K562 (cell line): ENCODE measurements at regions not wholly inside any gene's neighbourhood (a gene's known extent, or its start where the extent isn't known, plus 50 kb on each side); places are given as distances from the start of the nearest gene placed in this dataset.

Experiments used
- ATAC-seq: fragments of 200-7000 bp; cut with Tn5 transposase; 3 replicates; pipeline ENCODE4 v1.9.1; 2020; ENCODE audit warnings: moderate library complexity
- BruUV-seq: library from RNA; stranded (reverse); fragments of 400-500 nt; replicated peaks from 2 replicates; lab custom pipeline; 2021; lab: Mats Ljungman, UMichigan
- CTCF ChIA-PET: fragments of 300-600 bp; formaldehyde crosslinking; extraction: SDS; loops from one replicate; lab custom pipeline; 2021; ENCODE audit warnings: low intra/inter-chr PET ratio; lab: Yijun Ruan, JAX
- POLR2A ChIA-PET: fragments of 300-600, 350-650 bp; sonication (Branson Sonifier 250); formaldehyde crosslinking; extraction: SDS; loops from one replicate; lab custom pipeline; 2021; ENCODE audit warnings: antibody characterized with exemption, inconsistent platforms; lab: Yijun Ruan, JAX
- DNase-seq, 4 experiments: peaks; one replicate each; pipeline versions ENCODE4 v3.0.0 to v3.0.0-alpha.2; 2011 to 2018; ENCODE audit warnings: low spot score in 3 of 4, mixed read lengths in 3 of 4; ENCODE audit errors: extremely low read depth in 1 of 4
- FAIRE-seq: peaks from 2 replicates; lab custom pipeline; 2011; peaks lifted over from hg19 to GRCh38; lab: Jason Lieb, UNC
- H2AFZ ChIP-seq: 2 replicates; pipeline ENCODE4 v1.6.0; 2011; ENCODE audit warnings: low read depth, low read length, control low read depth, inconsistent platforms
- H3K27ac ChIP-seq: fragments of 200-600 bp; 3 replicates; pipeline ENCODE4 v1.8.0; 2011; ENCODE audit warnings: low read depth, mild to moderate bottlenecking, control low read depth, inconsistent platforms, low read length, moderate library complexity, mixed read lengths; ENCODE audit errors: extremely low read depth
- H3K27me3 ChIP-seq, 2 experiments: fragments of 300-600 bp in 1 of 2; 2 replicates in 1 of 2; 3 replicates in 1 of 2; pipeline versions ENCODE4 v1.6.0 to v1.8.0; 2011; ENCODE audit warnings: inconsistent platforms in 2 of 2, low read length in 2 of 2, mild to moderate bottlenecking in 1 of 2, mixed read lengths in 1 of 2, moderate library complexity in 1 of 2; ENCODE audit not compliant: control insufficient read depth in 2 of 2, insufficient read depth in 2 of 2
- H3K36me3 ChIP-seq: fragments of 300-600 bp; 3 replicates; pipeline ENCODE4 v1.8.0; 2011; ENCODE audit warnings: mild to moderate bottlenecking, low read length, inconsistent platforms; ENCODE audit not compliant: control insufficient read depth, insufficient read depth
- H3K4me1 ChIP-seq, 2 experiments: fragments of 200-600 bp in 1 of 2; replicated peaks in 1 of 2; 2 replicates in 1 of 2; 3 replicates in 1 of 2; pipeline versions ENCODE4 v1.5.1 to v1.8.0; 2011; ENCODE audit warnings: inconsistent platforms in 2 of 2, low read length in 2 of 2, mild to moderate bottlenecking in 1 of 2, mixed read lengths in 1 of 2, moderate library complexity in 1 of 2; ENCODE audit not compliant: control insufficient read depth in 2 of 2, insufficient read depth in 2 of 2
- H3K4me2 ChIP-seq: 2 replicates; pipeline ENCODE4 v1.6.1; 2011; ENCODE audit warnings: low read length, control low read depth, inconsistent platforms, mixed read lengths; ENCODE audit not compliant: insufficient read depth
- H3K4me3 ChIP-seq: fragments of 200-600 bp; sonication (generic), shearing (Covaris generic); 2 replicates; pipeline ENCODE4 v1.5.1; 2016; ENCODE audit warnings: control low read depth, inconsistent platforms
- H3K79me2 ChIP-seq: fragments of 200-600 bp; 3 replicates; pipeline ENCODE4 v1.8.0; 2011; ENCODE audit warnings: low read length, inconsistent platforms; ENCODE audit not compliant: control insufficient read depth, insufficient read depth
- H3K9ac ChIP-seq, 2 experiments: 2 replicates each; pipeline versions ENCODE4 v1.6.0 to v1.6.1; 2011; ENCODE audit warnings: low read depth in 2 of 2, low read length in 2 of 2, control low read depth in 1 of 2, inconsistent platforms in 1 of 2, mild to moderate bottlenecking in 1 of 2, mixed read lengths in 1 of 2; ENCODE audit not compliant: insufficient read depth in 1 of 2
- H3K9me1 ChIP-seq: one replicate; pipeline ENCODE4 v1.6.0; 2011; ENCODE audit warnings: inconsistent platforms, mild to moderate bottlenecking, low read length, moderate library complexity; ENCODE audit not compliant: control insufficient read depth, insufficient read depth
- H3K9me3 ChIP-seq: replicated peaks from 2 replicates; pipeline ENCODE4 v1.5.1; 2011; ENCODE audit warnings: low read depth, low read length, inconsistent platforms; ENCODE audit not compliant: control insufficient read depth, insufficient read depth
- H4K20me1 ChIP-seq: replicated peaks from 2 replicates; pipeline ENCODE4 v1.6.1; 2011; ENCODE audit warnings: low read length, inconsistent platforms, mixed read lengths; ENCODE audit not compliant: control insufficient read depth, insufficient read depth
- C11orf30 ChIP-seq: fragments of 450-650 bp; IDR thresholded peaks from 2 replicates; pipeline ENCODE4 v1.6.1; 2016; ENCODE audit warnings: low read depth, mild to moderate bottlenecking
- NCOA4 ChIP-seq: fragments of 450-650 bp; IDR thresholded peaks from 2 replicates; pipeline ENCODE4 v1.6.1; 2018; ENCODE audit warnings: mild to moderate bottlenecking; ENCODE audit not compliant: partially characterized antibody
- NELFE ChIP-seq: IDR thresholded peaks from 2 replicates; pipeline ENCODE4 v1.6.1; 2011; ENCODE audit warnings: mild to moderate bottlenecking; ENCODE audit not compliant: insufficient read depth, insufficient read length
- POLR2AphosphoS2 ChIP-seq: IDR thresholded peaks from 2 replicates; pipeline ENCODE4 v1.6.1; 2012; ENCODE audit warnings: low read length, improper control_type of control experiment
- SRSF3 ChIP-seq: fragments of 200-400 bp; formaldehyde crosslinking; IDR thresholded peaks from 2 replicates; pipeline ENCODE4 v1.6.1; 2016; ENCODE audit warnings: mild to moderate bottlenecking, low read length, moderate library complexity; ENCODE audit not compliant: insufficient read depth
- STAT5B ChIP-seq: fragments of 250-450 bp; sonication (Bioruptor Pico); IDR thresholded peaks from 2 replicates; pipeline ENCODE4 v1.8.0; 2021; ENCODE audit warnings: mild to moderate bottlenecking, inconsistent platforms
- TBL1XR1 ChIP-seq, 2 experiments: IDR thresholded peaks; 2 replicates each; pipeline ENCODE4 v1.6.1; 2012; ENCODE audit warnings: improper control_type of control experiment in 2 of 2, low read length in 2 of 2, mild to moderate bottlenecking in 1 of 2
- ZNF197 ChIP-seq: fragments of 200-800 bp; sonication (Bioruptor generic); IDR thresholded peaks from 2 replicates; pipeline ENCODE4 v1.6.1; 2016; ENCODE audit warnings: low read depth, missing genetic modification characterization, missing compliant biosample characterization
- ZSCAN32 ChIP-seq: fragments of 450-650 bp; formaldehyde crosslinking; IDR thresholded peaks from 2 replicates; pipeline ENCODE4 v1.4.0; 2020; ENCODE audit warnings: mild to moderate bottlenecking, moderate library complexity
- WGBS: fragments of 100-300 bp; shearing (Covaris generic); methylation state at CpG from one replicate; pipeline ENCODE4 v1.1.6; 2016; ENCODE audit warnings: low coverage, mixed read lengths; ENCODE audit not compliant: insufficient coverage; ENCODE audit errors: missing lambda C conversion rate; 5-methylcytosine and 5-hydroxymethylcytosine counted together
- in situ Hi-C: fragments of 300-500 bp; cut with MboI; formaldehyde crosslinking; loops from 4 replicates; pipeline ENCODE4 v1.15.0; 2018; ENCODE audit warnings: inconsistent platforms, mixed read lengths
- intact Hi-C: fragments of 100-400 bp; cut with micrococcal nuclease; formaldehyde crosslinking; loops from 2 replicates; pipeline ENCODE4 v1.14.2; 2022
- TF ChIP-seq, protein P1 (sequence below): fragments of 450-650 bp; IDR thresholded peaks from 2 replicates; pipeline ENCODE4 v1.7.0; 2016; ENCODE audit warnings: borderline replicate concordance
- TF ChIP-seq, protein P2 (sequence below): fragments of 450-650 bp; conservative IDR thresholded peaks from 2 replicates; pipeline ENCODE4 v1.6.1; 2016; ENCODE audit warnings: missing genetic modification characterization, low read depth, mild to moderate bottlenecking, missing compliant biosample characterization, moderate library complexity

DNA sequence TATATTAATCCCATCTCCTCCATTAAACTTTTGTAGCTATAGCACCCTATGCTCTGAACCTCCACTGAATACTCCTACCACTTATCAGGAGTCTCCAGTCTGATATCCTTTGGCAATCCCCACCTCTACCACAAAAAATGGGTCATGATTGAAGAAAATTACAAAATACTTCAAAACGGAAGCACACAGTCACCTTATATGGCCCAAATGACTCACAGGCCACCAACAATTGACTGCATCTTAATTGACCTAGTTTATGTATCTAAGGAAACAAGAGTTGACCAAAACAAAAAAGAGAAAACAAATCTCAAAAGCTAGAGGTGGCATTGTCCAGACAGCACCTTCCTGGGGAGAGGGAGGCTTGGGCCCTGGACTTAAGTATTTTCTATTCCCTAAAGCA is 120.0 kb upstream of the DIAPH2 start:
- Histone ChIP-seq H4K20me1 (no peaks in the 10 kb centered on the region), H3K27ac (no peak overlapping the region), H3K9me3 (no peaks in the 10 kb centered on the region), H2AFZ (no peak overlapping the region), H3K4me1 (no peaks in the 10 kb centered on the region), H3K4me2 (no peak overlapping the region), H3K9me1 (no peaks in the 10 kb centered on the region), H3K27me3 (no peaks in the 10 kb centered on the region), H3K36me3 (no peaks in the 10 kb centered on the region), H3K79me2 (no peaks in the 10 kb centered on the region), H3K9ac (no peak overlapping the region), H3K4me3 (no peak overlapping the region)
- TF ChIP-seq POLR2AphosphoS2: no peak
- no peak for TF ChIP-seq ZSCAN32
- TF ChIP-seq STAT5B (CRISPR knock-in tag): no peak
- no peak for TF ChIP-seq C11orf30
- TF ChIP-seq NCOA4: no peak
- no peak for TF ChIP-seq SRSF3
- TF ChIP-seq ZNF197: no peak
- TF ChIP-seq, protein P1, sequence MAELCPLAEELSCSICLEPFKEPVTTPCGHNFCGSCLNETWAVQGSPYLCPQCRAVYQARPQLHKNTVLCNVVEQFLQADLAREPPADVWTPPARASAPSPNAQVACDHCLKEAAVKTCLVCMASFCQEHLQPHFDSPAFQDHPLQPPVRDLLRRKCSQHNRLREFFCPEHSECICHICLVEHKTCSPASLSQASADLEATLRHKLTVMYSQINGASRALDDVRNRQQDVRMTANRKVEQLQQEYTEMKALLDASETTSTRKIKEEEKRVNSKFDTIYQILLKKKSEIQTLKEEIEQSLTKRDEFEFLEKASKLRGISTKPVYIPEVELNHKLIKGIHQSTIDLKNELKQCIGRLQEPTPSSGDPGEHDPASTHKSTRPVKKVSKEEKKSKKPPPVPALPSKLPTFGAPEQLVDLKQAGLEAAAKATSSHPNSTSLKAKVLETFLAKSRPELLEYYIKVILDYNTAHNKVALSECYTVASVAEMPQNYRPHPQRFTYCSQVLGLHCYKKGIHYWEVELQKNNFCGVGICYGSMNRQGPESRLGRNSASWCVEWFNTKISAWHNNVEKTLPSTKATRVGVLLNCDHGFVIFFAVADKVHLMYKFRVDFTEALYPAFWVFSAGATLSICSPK: no peak
- no peak for TF ChIP-seq TBL1XR1 (IDR thresholded peaks at IDR 0.05; ENCODE audit: low read length in 2 of 2)
- TF ChIP-seq, protein P2, sequence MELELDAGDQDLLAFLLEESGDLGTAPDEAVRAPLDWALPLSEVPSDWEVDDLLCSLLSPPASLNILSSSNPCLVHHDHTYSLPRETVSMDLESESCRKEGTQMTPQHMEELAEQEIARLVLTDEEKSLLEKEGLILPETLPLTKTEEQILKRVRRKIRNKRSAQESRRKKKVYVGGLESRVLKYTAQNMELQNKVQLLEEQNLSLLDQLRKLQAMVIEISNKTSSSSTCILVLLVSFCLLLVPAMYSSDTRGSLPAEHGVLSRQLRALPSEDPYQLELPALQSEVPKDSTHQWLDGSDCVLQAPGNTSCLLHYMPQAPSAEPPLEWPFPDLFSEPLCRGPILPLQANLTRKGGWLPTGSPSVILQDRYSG (tag): no peak
- no peak for TF ChIP-seq NELFE
- DNase-seq (no peak), ATAC-seq (no peak), FAIRE-seq (no peak)
- 0% methylated on average over 1 of the region's 1 CpG for WGBS
- in situ Hi-C loops (no loop called here), intact Hi-C loops (no loop called here)
- ChIA-PET POLR2A (no interaction called here), CTCF (no interaction called here)
- no TSS peak for BruUV-seq
